Calu3 (cell line): ENCODE measurements at regions not wholly inside any gene's neighbourhood (a gene's known extent, or its start where the extent isn't known, plus 50 kb on each side); places are given as distances from the start of the nearest gene placed in this dataset.

Experiments used
- BruUV-seq: library from RNA; stranded (reverse); fragments of 400-500 nt; replicated peaks from 2 replicates; lab custom pipeline; 2021; lab: Mats Ljungman, UMichigan
- CTCF ChIA-PET: fragments of 300-600 bp; sonication (Branson Sonifier 250); formaldehyde crosslinking; loops from one replicate; lab custom pipeline; 2022; ENCODE audit warnings: antibody characterized with exemption; lab: Charles Lee
- DNase-seq: peaks from one replicate; pipeline ENCODE4 v3.0.0; 2022
- H3K27ac Mint-ChIP-seq: one replicate; pipeline ENCODE4 v1.8.0; 2022; ENCODE audit warnings: mixed read lengths; ENCODE audit not compliant: unreplicated experiment
- H3K27me3 Mint-ChIP-seq: one replicate; pipeline ENCODE4 v1.8.0; 2022; ENCODE audit warnings: mixed read lengths; ENCODE audit not compliant: unreplicated experiment
- H3K36me3 Mint-ChIP-seq: one replicate; pipeline ENCODE4 v1.8.0; 2022; ENCODE audit warnings: mild to moderate bottlenecking, moderate library complexity, mixed read lengths; ENCODE audit not compliant: insufficient read depth, unreplicated experiment
- H3K4me1 Mint-ChIP-seq: one replicate; pipeline ENCODE4 v1.8.0; 2022; ENCODE audit warnings: mild to moderate bottlenecking, low read depth, mixed read lengths; ENCODE audit not compliant: unreplicated experiment
- H3K4me3 Mint-ChIP-seq: one replicate; pipeline ENCODE4 v1.8.0; 2022; ENCODE audit warnings: mild to moderate bottlenecking, low read depth, moderate library complexity, mixed read lengths; ENCODE audit not compliant: unreplicated experiment
- H3K9me3 Mint-ChIP-seq: one replicate; pipeline ENCODE4 v1.8.0; 2022; ENCODE audit warnings: low read depth, mixed read lengths; ENCODE audit not compliant: unreplicated experiment
- intact Hi-C: fragments of 100-400 bp; cut with micrococcal nuclease; formaldehyde crosslinking; loops from one replicate; pipeline ENCODE4 v1.10.0; 2022; ENCODE audit not compliant: unreplicated experiment
- TF ChIP-seq, protein P1 (sequence below): fragments of 200-600 bp; IDR thresholded peaks from one replicate; pipeline ENCODE4 v1.8.0; 2022; ENCODE audit warnings: antibody characterized with exemption; ENCODE audit not compliant: unreplicated experiment

GRCh38 chr3:72071624-72072023, 286.7 kb upstream of the PROK2 start:
- Mint-ChIP-seq H3K36me3 (no peaks in the 10 kb centered on the region), H3K27ac (no peak overlapping the region), H3K27me3 (peaks cover 69% of the 10 kb centered on the region), H3K4me3 (no peak overlapping the region), H3K9me3 (no peaks in the 10 kb centered on the region), H3K4me1 (peaks cover 10% of the 10 kb centered on the region)
- intact Hi-C loops = no loop called here
- DNase-seq = no peak
- CTCF ChIA-PET = no interaction called here
- TF ChIP-seq, protein P1, sequence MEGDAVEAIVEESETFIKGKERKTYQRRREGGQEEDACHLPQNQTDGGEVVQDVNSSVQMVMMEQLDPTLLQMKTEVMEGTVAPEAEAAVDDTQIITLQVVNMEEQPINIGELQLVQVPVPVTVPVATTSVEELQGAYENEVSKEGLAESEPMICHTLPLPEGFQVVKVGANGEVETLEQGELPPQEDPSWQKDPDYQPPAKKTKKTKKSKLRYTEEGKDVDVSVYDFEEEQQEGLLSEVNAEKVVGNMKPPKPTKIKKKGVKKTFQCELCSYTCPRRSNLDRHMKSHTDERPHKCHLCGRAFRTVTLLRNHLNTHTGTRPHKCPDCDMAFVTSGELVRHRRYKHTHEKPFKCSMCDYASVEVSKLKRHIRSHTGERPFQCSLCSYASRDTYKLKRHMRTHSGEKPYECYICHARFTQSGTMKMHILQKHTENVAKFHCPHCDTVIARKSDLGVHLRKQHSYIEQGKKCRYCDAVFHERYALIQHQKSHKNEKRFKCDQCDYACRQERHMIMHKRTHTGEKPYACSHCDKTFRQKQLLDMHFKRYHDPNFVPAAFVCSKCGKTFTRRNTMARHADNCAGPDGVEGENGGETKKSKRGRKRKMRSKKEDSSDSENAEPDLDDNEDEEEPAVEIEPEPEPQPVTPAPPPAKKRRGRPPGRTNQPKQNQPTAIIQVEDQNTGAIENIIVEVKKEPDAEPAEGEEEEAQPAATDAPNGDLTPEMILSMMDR = no peak
- no TSS peak for BruUV-seq

- Mint-ChIP-seq H3K4me3 (no peak overlapping the region), H3K9me3 (no peaks in the 10 kb centered on the region), H3K27ac (no peak overlapping the region), H3K4me1 (peaks cover under 1% of the 10 kb centered on the region), H3K27me3 (peaks cover 73% of the 10 kb centered on the region), H3K36me3 (no peaks in the 10 kb centered on the region)
- no TSS peak for BruUV-seq
- no peak for DNase-seq
- intact Hi-C loops = no loop called here
- CTCF ChIA-PET = no interaction called here
- TF ChIP-seq, protein P1 = no peak
Observed at GRCh38 chr3:72070005-72070404, 285.1 kb upstream of the PROK2 start.

- Mint-ChIP-seq H3K9me3 (no peaks in the 10 kb centered on the region), H3K36me3 (no peaks in the 10 kb centered on the region), H3K4me3 (no peak overlapping the region), H3K27ac (no peak overlapping the region), H3K27me3 (peaks cover 76% of the 10 kb centered on the region), H3K4me1 (no peaks in the 10 kb centered on the region)
- DNase-seq = no peak
- intact Hi-C loops = no loop called here
- CTCF ChIA-PET = no interaction called here
- no TSS peak for BruUV-seq
- TF ChIP-seq, protein P1 = no peak
Observed at GRCh38 chr3:72069543-72069942, 284.6 kb upstream of the PROK2 start.

DNA sequence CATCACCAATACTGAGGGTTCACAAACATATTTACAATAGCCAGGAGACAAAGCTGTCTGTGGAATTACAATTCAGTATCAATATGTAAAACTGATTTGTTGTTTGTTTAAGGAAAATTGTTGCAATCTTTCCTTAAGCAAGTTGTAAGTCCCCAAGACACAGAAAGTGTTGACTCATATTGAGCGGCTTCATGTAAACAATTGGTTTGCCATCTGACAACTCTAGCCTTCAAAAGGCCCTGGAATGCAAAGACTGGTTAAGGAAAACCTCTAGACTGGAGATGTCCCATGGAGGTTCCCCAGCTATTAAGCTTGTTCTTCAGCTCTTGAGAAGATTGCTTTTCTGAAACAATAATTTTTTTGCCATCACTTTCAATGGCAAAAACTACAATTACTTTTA, 283.7 kb upstream of the PROK2 start:
- no TSS peak for BruUV-seq
- Mint-ChIP-seq H3K27ac (no peak overlapping the region), H3K4me3 (no peak overlapping the region), H3K27me3 (peaks cover 85% of the 10 kb centered on the region), H3K36me3 (no peaks in the 10 kb centered on the region), H3K9me3 (no peaks in the 10 kb centered on the region), H3K4me1 (no peaks in the 10 kb centered on the region)
- DNase-seq = no peak
- CTCF ChIA-PET = no interaction called here
- intact Hi-C loops = no loop called here
- TF ChIP-seq, protein P1 = no peak
